NCI-H2227 (cell line): ENCODE measurements at regions not wholly inside any gene's neighbourhood (a gene's known extent, or its start where the extent isn't known, plus 50 kb on each side); places are given as distances from the start of the nearest gene placed in this dataset.
A peak's percentile ranks its signal among the peaks of the same experiment; 100 is the strongest.

ENCODE experiments used
- DNase-seq: peaks from one replicate; lab custom pipeline; 2025; ENCODE audit not compliant: unreplicated experiment; lab: John Stamatoyannopoulos, UW

DNA sequence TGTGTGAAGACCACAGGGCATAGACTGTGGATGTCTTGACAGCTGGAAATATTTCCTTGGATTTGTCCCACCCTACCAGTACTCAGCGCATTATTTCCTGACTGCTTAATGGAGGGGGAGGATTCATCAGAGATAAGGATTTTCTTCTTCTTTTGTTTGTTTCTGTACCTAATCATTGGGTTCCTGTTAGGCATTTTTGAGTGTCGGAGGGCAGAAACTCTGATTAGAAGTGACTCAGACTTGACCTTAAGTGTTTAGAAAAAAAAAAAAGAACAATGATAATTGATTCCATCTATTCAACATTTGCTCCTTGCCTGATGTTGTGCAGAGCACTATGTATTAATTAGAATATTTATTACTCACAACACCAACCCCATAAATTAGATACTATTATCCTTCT, 78.5 kb upstream of the SYNPR start:
- DNase-seq: peak; percentile 21

DNA sequence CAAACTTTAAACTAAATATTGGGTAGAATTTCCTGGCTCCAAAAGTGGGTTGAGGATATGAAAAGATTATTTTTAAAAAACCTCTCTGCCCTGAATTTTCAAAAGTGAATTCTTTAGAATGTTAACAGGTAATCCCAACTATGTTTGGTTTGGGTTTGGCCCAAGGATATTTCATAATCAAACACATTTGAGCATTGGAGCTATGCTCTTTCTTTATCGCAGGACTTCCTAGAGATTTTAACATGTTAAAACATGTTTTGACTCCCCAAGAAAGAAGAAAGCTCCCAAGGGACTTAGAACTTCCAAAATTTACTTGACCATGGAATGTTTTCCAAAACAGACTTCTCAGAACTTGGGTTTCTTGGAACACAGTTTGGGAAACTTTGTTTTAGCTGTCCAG, 75.6 kb upstream of the SYNPR start:
- no peak for DNase-seq

DNA sequence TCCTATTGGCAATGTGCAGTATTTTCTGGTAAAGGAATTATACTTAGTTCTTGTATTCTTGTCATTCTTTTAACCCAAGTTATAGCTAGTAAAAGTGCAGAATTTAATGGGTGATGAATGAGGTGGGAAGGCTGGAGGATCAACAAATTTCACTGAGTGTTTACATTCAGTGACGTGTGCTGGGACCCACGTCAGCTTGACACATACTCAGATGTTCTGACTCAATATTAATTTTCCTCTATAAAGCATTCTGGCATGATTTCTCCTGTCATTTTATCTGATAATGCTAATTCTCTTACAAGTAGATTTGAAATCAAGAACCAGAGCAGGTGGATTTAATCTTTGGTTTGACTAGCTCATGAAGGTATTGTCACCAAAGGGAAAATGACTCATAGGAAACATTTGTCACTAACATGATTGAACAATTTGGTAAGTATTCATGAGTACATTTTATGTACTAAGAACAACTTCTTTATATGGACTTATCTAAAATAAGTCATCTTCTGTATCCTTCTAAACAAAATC, 71.0 kb upstream of the SYNPR start:
- no peak for DNase-seq

DNA sequence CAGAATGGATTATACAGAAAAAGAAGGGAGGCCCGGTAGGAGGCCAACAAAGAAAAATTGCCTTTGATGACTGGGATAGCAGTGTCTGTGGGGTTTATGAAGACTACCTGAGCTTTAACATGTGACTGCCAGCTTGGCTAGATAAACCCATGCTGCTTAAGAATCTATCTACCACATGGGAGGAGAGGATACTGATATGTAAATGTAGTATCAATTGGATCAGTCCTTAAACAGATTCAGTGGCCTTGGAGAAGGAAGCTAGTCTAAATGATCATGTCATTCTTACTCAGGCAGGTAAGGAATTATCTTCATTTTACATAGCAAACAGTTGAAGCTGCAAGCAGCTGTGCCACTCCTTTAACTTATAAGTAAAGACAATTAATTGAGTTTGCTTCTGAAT, 50.0 kb upstream of the SYNPR start:
- DNase-seq: no peak
